D341Med (cell line): ENCODE measurements at regions not wholly inside any gene's neighbourhood (a gene's known extent, or its start where the extent isn't known, plus 50 kb on each side); places are given as distances from the start of the nearest gene placed in this dataset.

Source experiments
- DNase-seq: peaks from one replicate; pipeline ENCODE4 v3.0.0; 2012; ENCODE audit warnings: low spot score

DNA sequence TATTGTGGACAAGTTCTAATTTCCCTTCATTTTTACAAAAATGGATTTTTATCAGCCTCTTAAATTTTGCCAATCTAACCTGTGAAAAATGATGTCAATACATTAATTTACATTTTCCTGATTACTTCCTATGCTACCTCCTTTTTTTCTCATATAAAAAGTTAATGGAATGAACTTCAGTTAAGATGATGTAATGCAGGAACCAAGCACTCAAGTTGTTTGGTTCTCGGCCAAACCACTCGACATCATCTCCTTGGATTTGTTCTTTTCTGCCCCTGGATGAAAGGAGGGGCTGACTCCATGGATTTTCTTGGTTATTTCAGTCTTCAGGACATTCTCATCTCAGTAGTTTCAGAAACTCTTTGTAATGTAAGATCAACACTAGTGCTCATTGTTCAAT, 253.1 kb upstream of the NXPH2 start:
- no peak for DNase-seq

GRCh38 chr2:139031722-139032121, 251.5 kb upstream of the NXPH2 start:
- DNase-seq: peak; percentile 71

DNA sequence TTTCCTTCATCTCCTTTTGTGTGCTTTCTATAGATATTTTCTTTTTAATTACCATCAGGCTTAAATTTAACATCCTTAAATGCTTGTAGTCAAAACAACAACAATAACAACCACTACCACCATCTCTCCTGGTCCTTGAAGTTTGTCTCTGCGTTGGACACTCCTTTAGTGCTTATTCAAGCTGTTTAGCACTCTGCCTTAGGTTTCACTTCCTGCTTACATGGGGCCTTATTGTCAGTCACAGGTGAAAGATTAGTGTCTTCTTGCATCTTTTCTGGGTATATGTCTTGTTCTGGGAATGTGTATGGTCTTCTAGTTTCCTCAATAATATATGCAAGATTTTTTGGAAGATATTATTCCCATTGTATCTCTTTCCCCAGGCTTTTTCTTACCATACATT, 240.1 kb upstream of the NXPH2 start:
- no peak for DNase-seq

DNA sequence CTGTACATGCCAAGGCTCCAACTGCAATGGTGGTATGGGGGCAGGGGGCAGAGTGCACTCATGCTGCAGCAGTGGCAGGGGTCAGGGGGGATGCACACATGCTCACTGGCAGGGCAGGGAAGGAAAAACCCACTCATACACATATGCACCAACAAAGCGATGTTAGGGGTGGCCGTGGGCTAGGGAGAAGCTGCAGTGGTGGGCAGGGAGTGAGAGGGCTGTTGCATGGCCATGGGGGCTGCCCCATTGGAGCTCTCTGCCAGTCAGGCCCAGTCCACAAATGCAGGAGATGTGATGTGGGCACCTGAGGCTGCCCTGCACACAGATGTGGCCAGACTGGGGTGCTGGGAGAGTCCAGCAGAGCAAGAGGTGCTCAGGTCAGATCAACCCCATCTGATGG, 238.1 kb upstream of the NXPH2 start:
- DNase-seq: no peak

- DNase-seq: no peak
Measured at GRCh38 chr2:139007130-139007529, 226.9 kb upstream of the NXPH2 start.

- no peak for DNase-seq
Measured at GRCh38 chr2:139000131-139000785, 220.1 kb upstream of the NXPH2 start.

DNA sequence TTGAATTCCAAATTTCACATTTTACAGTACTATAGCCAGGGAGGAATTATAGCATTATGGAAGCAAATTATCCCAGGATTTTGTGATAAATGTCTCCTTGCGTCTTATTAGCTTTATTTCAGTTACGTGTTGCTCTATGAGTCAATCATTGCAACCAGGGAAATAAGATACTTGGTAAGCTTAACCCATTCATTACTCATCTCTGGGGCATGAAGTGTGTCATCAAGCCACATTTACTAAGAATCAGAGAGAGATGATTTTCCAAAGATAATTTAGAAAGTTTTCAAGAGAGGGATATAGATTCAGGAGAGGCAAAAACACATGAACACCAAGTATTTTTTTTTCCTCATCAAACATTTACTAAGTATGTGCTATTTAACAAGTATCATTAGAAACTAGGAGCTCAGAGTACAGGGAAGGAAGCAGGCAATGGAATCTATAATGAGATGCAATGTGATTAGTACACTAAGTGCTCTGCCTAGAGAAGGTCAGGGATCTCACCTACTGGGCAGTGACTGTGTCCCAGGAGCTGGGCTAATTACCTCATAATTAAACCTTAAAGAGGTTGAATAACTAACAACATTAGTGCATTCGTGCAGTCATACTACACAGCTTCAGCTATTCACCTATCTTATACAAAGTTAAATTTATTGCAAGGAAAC, 217.8 kb upstream of the NXPH2 start:
- DNase-seq: no peak

GRCh38 chr2:138997346-138997745, 217.2 kb upstream of the NXPH2 start:
- no peak for DNase-seq

GRCh38 chr2:138994502-138994901, 214.3 kb upstream of the NXPH2 start:
- peak; percentile 29 for DNase-seq

- DNase-seq: no peak
Measured at GRCh38 chr2:138985881-138986280, 205.7 kb upstream of the NXPH2 start.

DNA sequence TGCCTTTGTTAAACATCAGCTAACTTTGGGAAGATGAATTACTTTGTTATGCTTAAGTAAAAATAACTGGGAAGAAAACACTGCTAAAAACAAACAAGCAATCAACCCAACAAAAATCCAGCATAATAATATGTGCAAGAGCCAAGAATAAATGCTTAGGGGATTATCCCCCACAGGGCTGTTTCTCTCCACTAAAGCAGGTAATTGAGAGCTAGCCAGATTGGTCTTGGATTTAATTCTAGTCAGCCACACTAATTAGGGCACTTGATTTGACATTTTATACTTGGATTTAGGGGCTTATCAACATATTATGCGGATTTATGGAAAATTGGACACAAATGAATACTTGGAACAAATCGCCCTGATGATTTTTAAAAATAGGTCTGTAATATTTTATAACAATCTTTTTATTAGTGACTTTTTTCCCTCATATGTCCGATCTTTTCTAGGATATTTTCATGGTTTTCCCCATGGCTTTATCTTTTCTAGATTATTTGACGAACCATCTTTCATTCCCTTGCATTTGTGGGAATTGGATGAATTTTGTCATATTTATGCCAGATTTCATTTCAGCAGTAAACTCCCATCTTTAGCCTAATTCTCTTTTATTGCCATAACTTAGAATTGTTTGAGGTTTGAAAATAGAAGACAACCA, 199.1 kb upstream of the NXPH2 start:
- DNase-seq: peak; percentile 54

GRCh38 chr2:138974651-138975050, 194.5 kb upstream of the NXPH2 start:
- DNase-seq: no peak

DNA sequence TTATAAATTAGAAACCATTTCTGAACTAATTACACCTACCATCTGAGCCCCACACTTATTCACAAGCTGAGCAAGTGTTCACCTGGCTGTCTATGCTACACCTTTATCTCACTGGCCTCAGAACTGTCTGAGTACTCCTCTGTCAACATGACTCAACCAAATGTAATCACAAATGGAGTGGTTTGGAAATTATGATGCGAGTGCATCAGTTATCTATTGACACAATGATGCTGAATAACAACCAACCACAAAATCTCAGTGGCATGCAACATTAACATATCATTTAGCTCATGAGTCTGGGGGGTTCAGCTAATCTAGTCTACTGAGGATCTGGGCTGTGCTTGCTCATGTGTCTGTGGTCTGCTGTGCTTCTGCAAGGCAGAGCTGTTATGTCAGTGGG, 184.2 kb upstream of the NXPH2 start:
- DNase-seq: no peak

GRCh38 chr2:138962686-138963085, 182.5 kb upstream of the NXPH2 start:
- DNase-seq: no peak

DNA sequence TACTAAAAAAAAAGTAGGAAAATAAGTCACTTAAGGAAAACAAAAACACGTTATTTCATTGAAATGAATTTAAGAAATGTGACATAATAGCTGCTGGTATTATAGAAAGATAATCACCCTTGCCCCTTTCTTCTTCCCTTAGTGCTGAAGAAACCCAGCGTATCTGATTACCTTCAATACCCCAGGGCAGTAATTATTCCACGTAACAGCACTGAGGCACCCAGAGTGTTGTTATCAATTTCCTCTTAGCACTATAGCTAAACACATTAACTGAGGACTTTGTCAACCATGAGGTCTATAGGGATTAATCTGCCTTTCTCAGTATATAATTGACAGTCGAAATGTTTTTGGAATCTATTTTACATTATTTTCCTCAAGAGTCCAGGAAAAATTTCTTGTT, 180.0 kb upstream of the NXPH2 start:
- DNase-seq: no peak

DNA sequence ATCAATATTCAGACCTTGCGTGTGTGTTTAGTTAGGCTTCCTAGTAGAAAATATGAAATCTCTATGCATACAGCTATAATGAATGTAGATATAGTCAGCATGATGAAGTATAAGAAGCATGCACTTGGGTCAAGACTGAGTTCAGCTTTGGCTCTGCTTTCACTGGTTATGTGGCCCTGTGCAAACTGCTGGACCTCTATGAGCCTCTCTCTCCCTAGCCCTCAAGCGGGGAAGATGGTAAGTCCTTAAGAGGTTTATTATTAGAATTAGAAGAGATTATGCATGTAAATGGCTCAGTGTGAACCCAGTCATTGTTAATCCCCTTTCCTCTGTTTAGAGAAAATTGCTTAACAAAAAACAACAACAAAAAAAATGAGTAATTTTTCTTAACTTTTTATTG, 178.8 kb upstream of the NXPH2 start:
- DNase-seq: peak; percentile 67

DNA sequence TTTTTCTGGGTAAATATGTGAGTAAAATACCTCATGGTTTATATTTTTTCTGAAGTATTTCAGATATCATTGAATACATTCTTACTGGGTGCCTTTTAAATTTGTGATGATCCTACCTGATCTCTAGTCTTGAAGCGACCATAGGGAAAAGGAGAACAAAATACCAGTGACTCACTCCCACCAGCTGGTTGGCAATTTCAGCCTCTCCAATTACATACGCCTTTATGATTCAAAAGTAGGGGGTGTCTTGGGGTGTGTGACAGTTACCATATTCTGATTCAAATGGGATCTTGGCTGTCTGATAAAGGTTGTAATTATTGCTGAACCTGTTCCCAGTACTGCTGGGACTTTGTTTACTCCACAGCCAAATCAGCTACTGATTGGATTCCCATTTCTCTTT, 175.9 kb upstream of the NXPH2 start:
- DNase-seq: no peak

DNA sequence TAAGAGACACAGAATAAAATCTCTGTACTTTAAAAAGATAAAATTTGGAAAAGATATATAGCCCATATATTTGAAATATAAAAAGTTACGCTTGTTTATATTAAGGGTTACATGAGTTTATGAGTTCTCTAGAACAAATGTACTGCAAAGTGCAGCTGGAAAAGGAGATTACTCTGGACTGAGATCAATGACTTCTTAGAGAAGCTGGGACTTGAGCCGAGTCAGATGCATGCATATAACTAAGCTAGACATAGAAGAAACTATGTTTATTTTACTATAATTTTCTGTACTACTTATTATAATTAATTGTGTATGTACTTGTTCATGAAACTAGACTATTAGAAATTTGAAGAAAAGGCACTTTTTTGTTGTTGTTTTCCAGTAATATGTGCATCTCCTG, 170.3 kb upstream of the NXPH2 start:
- DNase-seq: no peak

- no peak for DNase-seq
Measured at GRCh38 chr2:138949517-138949916, 169.3 kb upstream of the NXPH2 start.

DNA sequence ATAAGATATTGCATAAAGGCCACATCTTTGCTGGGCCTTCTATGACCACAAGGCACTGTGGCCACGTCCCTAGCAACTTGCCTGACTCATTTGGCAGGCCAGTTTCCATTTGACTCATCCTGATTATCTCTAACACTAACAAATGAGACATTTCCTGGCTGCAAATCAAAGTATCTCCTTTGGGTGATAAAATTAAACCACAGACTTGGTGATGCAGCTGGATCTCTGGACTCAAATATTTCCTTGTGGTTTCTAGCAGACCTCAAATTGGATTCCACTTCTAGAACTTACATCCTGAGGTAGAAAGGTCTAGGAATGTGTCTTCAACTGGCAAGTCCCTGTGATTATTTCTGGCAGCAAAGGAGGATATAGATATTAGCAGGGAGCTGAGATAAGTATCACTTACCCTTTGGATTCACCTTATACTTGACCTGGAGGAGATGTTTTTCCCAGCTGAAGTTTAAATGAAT, 167.9 kb upstream of the NXPH2 start:
- DNase-seq: no peak

GRCh38 chr2:138943470-138943869, 163.3 kb upstream of the NXPH2 start:
- DNase-seq: no peak

GRCh38 chr2:138942466-138942865, 162.3 kb upstream of the NXPH2 start:
- no peak for DNase-seq
